ENCODE measurements at regions not wholly inside any gene's neighbourhood (a gene's known extent, or its start where the extent isn't known, plus 50 kb on each side); places are given as distances from the start of the nearest gene placed in this dataset.

GRCh38 chr1:66450847-66451246 lies 83.1 kb upstream of the SGIP1 start:
- H3K9ac ChIP-seq (ENCODE audit: low read length) = no peak overlapping the region
- no peaks in the 10 kb centered on the region for H4K20me1 ChIP-seq (ENCODE audit: control insufficient read depth, insufficient read depth, low read length, poor library complexity, severe bottlenecking)
- no peaks in the 10 kb centered on the region for H3K27me3 ChIP-seq (replicated peaks in 1 of 4; ENCODE audit: control extremely low read depth in 1 of 4, control insufficient read depth in 3 of 4, insufficient read depth in 4 of 4, low read length in 3 of 4)
- H2AFZ ChIP-seq (ENCODE audit: insufficient read depth, low read depth, low read length, poor library complexity, severe bottlenecking) = no peak overlapping the region
- no peaks in the 10 kb centered on the region for H3K79me2 ChIP-seq (ENCODE audit: control insufficient read depth, insufficient read depth, low read length)
- Mint-ChIP-seq H3K4me3 (no peak overlapping the region), H3K4me1 (peaks cover 8% of the 10 kb centered on the region), H3K9me3 (ENCODE audit: insufficient read depth) (no peaks in the 10 kb centered on the region), H3K27me3 (no peaks in the 10 kb centered on the region), H3K27ac (no peak overlapping the region)
- TF ChIP-seq EZH2 (IDR thresholded peaks at IDR 0.05; ENCODE audit: borderline replicate concordance, insufficient read depth, low read depth, low read length, poor library complexity, severe bottlenecking) = no peak
- TF ChIP-seq, protein P1, sequence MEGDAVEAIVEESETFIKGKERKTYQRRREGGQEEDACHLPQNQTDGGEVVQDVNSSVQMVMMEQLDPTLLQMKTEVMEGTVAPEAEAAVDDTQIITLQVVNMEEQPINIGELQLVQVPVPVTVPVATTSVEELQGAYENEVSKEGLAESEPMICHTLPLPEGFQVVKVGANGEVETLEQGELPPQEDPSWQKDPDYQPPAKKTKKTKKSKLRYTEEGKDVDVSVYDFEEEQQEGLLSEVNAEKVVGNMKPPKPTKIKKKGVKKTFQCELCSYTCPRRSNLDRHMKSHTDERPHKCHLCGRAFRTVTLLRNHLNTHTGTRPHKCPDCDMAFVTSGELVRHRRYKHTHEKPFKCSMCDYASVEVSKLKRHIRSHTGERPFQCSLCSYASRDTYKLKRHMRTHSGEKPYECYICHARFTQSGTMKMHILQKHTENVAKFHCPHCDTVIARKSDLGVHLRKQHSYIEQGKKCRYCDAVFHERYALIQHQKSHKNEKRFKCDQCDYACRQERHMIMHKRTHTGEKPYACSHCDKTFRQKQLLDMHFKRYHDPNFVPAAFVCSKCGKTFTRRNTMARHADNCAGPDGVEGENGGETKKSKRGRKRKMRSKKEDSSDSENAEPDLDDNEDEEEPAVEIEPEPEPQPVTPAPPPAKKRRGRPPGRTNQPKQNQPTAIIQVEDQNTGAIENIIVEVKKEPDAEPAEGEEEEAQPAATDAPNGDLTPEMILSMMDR (IDR thresholded peaks at IDR 0.05) = no peak
- no peaks in the 10 kb centered on the region for H3K9me3 ChIP-seq (ENCODE audit: control extremely low read depth in 1 of 3, control insufficient read depth in 2 of 3, insufficient read depth in 1 of 3, low read length in 2 of 3)
- intact Hi-C loops (cut with micrococcal nuclease) = no loop called here
- H3K4me2 ChIP-seq (replicated peaks; ENCODE audit: low read depth, low read length, poor library complexity, severe bottlenecking) = no peak overlapping the region
- no peak overlapping the region for H3K4me3 ChIP-seq (ENCODE audit: control extremely low read depth in 1 of 5, extremely low read depth in 1 of 5, insufficient read depth in 1 of 5, low read depth in 2 of 5, low read length in 4 of 5)
- no CpG with 5 or more reads among the region's 1 CpG for WGBS (ENCODE audit: insufficient coverage)
- no peak for DNase-seq
- no peaks in the 10 kb centered on the region for H3K36me3 ChIP-seq (replicated peaks in 1 of 2; ENCODE audit: control extremely low read depth in 1 of 2, control insufficient read depth in 1 of 2, extremely low read depth in 1 of 2, insufficient read depth in 2 of 2, low read length in 1 of 2)
- ATAC-seq (ENCODE audit: low read depth) = no peak
- H3K4me1 ChIP-seq (ENCODE audit: control insufficient read depth in 2 of 2, insufficient read depth in 2 of 2, low read length in 2 of 2) = peaks cover 5% of the 10 kb centered on the region in 2 donors
- ChIA-PET POLR2A (no interaction called here), CTCF (interaction anchor here (1.2 to 3.5 kb wide), 9 partner anchors 106 to 495 kb away, joined by 3 to 31 read pairs (median 6); no protein-coding TSS in a partner anchor)
- no peak overlapping the region for H3K27ac ChIP-seq (ENCODE audit: low read length in 2 of 2)

DNA sequence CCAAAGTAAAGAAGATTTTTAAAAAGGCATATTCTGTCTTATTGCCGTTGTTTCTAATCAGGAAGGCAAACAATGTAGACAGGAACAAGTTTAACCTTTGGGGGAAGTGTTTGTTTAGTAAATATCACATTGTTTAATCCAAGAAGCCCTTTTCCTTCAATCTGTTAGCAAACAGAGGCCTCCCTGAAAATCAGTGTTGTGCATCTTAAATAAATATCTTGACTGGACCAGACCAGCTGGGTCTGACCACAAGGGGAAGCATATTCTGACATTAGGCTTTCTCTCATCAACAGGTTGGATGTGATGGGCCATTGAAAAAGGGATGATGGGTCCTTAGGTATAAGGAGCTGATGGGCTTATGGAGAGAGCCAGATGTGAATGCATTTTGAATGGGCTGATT lies 81.8 kb upstream of the SGIP1 start:
- Mint-ChIP-seq H3K27me3 (no peaks in the 10 kb centered on the region), H3K4me3 (no peak overlapping the region), H3K9me3 (ENCODE audit: insufficient read depth) (no peaks in the 10 kb centered on the region), H3K4me1 (no peaks in the 10 kb centered on the region), H3K27ac (no peak overlapping the region)
- no peak overlapping the region for H3K4me3 ChIP-seq (ENCODE audit: control extremely low read depth in 1 of 5, extremely low read depth in 1 of 5, insufficient read depth in 1 of 5, low read depth in 2 of 5, low read length in 4 of 5)
- H3K9ac ChIP-seq (ENCODE audit: low read length) = no peak overlapping the region
- no peak for DNase-seq
- H3K4me1 ChIP-seq (ENCODE audit: control insufficient read depth in 2 of 2, insufficient read depth in 2 of 2, low read length in 2 of 2) = no peaks in the 10 kb centered on the region
- no CpG with 5 or more reads among the region's 1 CpG for WGBS (ENCODE audit: insufficient coverage)
- ChIA-PET POLR2A (no interaction called here), CTCF (interaction anchor here (1.0 to 3.5 kb wide), 2 partner anchors 210 to 313 kb away, joined by 3 to 31 read pairs; no protein-coding TSS in a partner anchor)
- no peak overlapping the region for H2AFZ ChIP-seq (ENCODE audit: insufficient read depth, low read depth, low read length, poor library complexity, severe bottlenecking)
- H3K4me2 ChIP-seq (replicated peaks; ENCODE audit: low read depth, low read length, poor library complexity, severe bottlenecking) = no peak overlapping the region
- H3K27ac ChIP-seq (ENCODE audit: low read length in 2 of 2) = no peak overlapping the region
- H3K36me3 ChIP-seq (replicated peaks in 1 of 2; ENCODE audit: control extremely low read depth in 1 of 2, control insufficient read depth in 1 of 2, extremely low read depth in 1 of 2, insufficient read depth in 2 of 2, low read length in 1 of 2) = no peaks in the 10 kb centered on the region
- no peaks in the 10 kb centered on the region for H3K9me3 ChIP-seq (ENCODE audit: control extremely low read depth in 1 of 3, control insufficient read depth in 2 of 3, insufficient read depth in 1 of 3, low read length in 2 of 3)
- TF ChIP-seq EZH2 (IDR thresholded peaks at IDR 0.05; ENCODE audit: borderline replicate concordance, insufficient read depth, low read depth, low read length, poor library complexity, severe bottlenecking) = no peak
- TF ChIP-seq, protein P1 (IDR thresholded peaks at IDR 0.05) = no peak
- no peaks in the 10 kb centered on the region for H3K27me3 ChIP-seq (replicated peaks in 1 of 4; ENCODE audit: control extremely low read depth in 1 of 4, control insufficient read depth in 3 of 4, insufficient read depth in 4 of 4, low read length in 3 of 4)
- no peak for ATAC-seq (ENCODE audit: low read depth)
- no peaks in the 10 kb centered on the region for H4K20me1 ChIP-seq (ENCODE audit: control insufficient read depth, insufficient read depth, low read length, poor library complexity, severe bottlenecking)
- intact Hi-C loops (cut with micrococcal nuclease) = no loop called here
- H3K79me2 ChIP-seq (ENCODE audit: control insufficient read depth, insufficient read depth, low read length) = no peaks in the 10 kb centered on the region

Measured in B cell (primary cell).